ENCODE measurements at regions not wholly inside any gene's neighbourhood (a gene's known extent, or its start where the extent isn't known, plus 50 kb on each side); places are given as distances from the start of the nearest gene placed in this dataset.
"Not testable (repeated sequence)": the region's sequence is repeated elsewhere in the genome, so short reads cannot be mapped to it uniquely, and the experiment has no call there.

- Histone ChIP-seq H3K9ac (ENCODE audit: insufficient read length, low read depth) (no peak overlapping the region), H3K4me1 (ENCODE audit: insufficient read depth, insufficient read length) (no peaks in the 10 kb centered on the region), H3K9me3 (ENCODE audit: insufficient read depth, low read length) (no peaks in the 10 kb centered on the region), H3K4me3 (ENCODE audit: insufficient read length, low read depth) (no peak overlapping the region), H3K27me3 (ENCODE audit: insufficient read depth, insufficient read length) (no peaks in the 10 kb centered on the region), H3K36me3 (ENCODE audit: insufficient read depth, insufficient read length, low read length) (no peaks in the 10 kb centered on the region)
- no peak for DNase-seq (ENCODE audit: low read depth, low spot score)
- TF ChIP-seq YY1 (IDR thresholded peaks at IDR 0.05; ENCODE audit: insufficient read depth, insufficient read length), result no peak
- no peak for TF ChIP-seq SUZ12 (IDR thresholded peaks at IDR 0.05; ENCODE audit: extremely low read depth, insufficient read depth, insufficient read length)
- TF ChIP-seq ZNF274 (IDR thresholded peaks at IDR 0.05; ENCODE audit: low read depth, low read length), result no peak
These were observed 652.3 kb upstream of the ANKRD30A start for GRCh38 chr10:36473122-36473521.

GRCh38 chr10:36469585-36469984, 655.8 kb upstream of the ANKRD30A start:
- no peak for DNase-seq (ENCODE audit: low read depth, low spot score)
- H3K9ac ChIP-seq (ENCODE audit: insufficient read length, low read depth), result no peak overlapping the region
- H3K9me3 ChIP-seq (ENCODE audit: insufficient read depth, low read length), result peaks cover 4% of the 10 kb centered on the region; the same call in 1 of the 2 replicates
- no peak for TF ChIP-seq ZNF274 (IDR thresholded peaks at IDR 0.05; ENCODE audit: low read depth, low read length)
- TF ChIP-seq SUZ12 (IDR thresholded peaks at IDR 0.05; ENCODE audit: extremely low read depth, insufficient read depth, insufficient read length), result no peak
- no peak for TF ChIP-seq YY1 (IDR thresholded peaks at IDR 0.05; ENCODE audit: insufficient read depth, insufficient read length)
- no peaks in the 10 kb centered on the region for H3K27me3 ChIP-seq (ENCODE audit: insufficient read depth, insufficient read length)
- H3K4me3 ChIP-seq (ENCODE audit: insufficient read length, low read depth), result no peak overlapping the region
- no peaks in the 10 kb centered on the region for H3K4me1 ChIP-seq (ENCODE audit: insufficient read depth, insufficient read length)
- H3K36me3 ChIP-seq (ENCODE audit: insufficient read depth, insufficient read length, low read length), result no peaks in the 10 kb centered on the region

GRCh38 chr10:36468620-36469019, 656.8 kb upstream of the ANKRD30A start:
- no peak overlapping the region for H3K4me3 ChIP-seq (ENCODE audit: insufficient read length, low read depth)
- H3K9me3 ChIP-seq (ENCODE audit: insufficient read depth, low read length), result peaks cover 9% of the 10 kb centered on the region; the same call in 1 of the 2 replicates
- no peak for DNase-seq (ENCODE audit: low read depth, low spot score)
- H3K36me3 ChIP-seq (ENCODE audit: insufficient read depth, insufficient read length, low read length), result no peaks in the 10 kb centered on the region
- H3K4me1 ChIP-seq (ENCODE audit: insufficient read depth, insufficient read length), result no peaks in the 10 kb centered on the region
- no peaks in the 10 kb centered on the region for H3K27me3 ChIP-seq (ENCODE audit: insufficient read depth, insufficient read length)
- no peak overlapping the region for H3K9ac ChIP-seq (ENCODE audit: insufficient read length, low read depth)
- TF ChIP-seq SUZ12 (IDR thresholded peaks at IDR 0.05; ENCODE audit: extremely low read depth, insufficient read depth, insufficient read length) (no peak), ZNF274 (IDR thresholded peaks at IDR 0.05; ENCODE audit: low read depth, low read length) (no peak), YY1 (IDR thresholded peaks at IDR 0.05; ENCODE audit: insufficient read depth, insufficient read length) (no peak)

- no peaks in the 10 kb centered on the region for H3K36me3 ChIP-seq (ENCODE audit: insufficient read depth, insufficient read length, low read length)
- no peak for DNase-seq (ENCODE audit: low read depth, low spot score)
- H3K9ac ChIP-seq (ENCODE audit: insufficient read length, low read depth), result no peak overlapping the region
- H3K9me3 ChIP-seq (ENCODE audit: insufficient read depth, low read length), result peaks cover 9% of the 10 kb centered on the region; the same call in 1 of the 2 replicates
- no peak for TF ChIP-seq YY1 (IDR thresholded peaks at IDR 0.05; ENCODE audit: insufficient read depth, insufficient read length)
- no peak for TF ChIP-seq ZNF274 (IDR thresholded peaks at IDR 0.05; ENCODE audit: low read depth, low read length)
- TF ChIP-seq SUZ12 (IDR thresholded peaks at IDR 0.05; ENCODE audit: extremely low read depth, insufficient read depth, insufficient read length), result no peak
- no peak overlapping the region for H3K4me3 ChIP-seq (ENCODE audit: insufficient read length, low read depth)
- no peaks in the 10 kb centered on the region for H3K27me3 ChIP-seq (ENCODE audit: insufficient read depth, insufficient read length)
- no peaks in the 10 kb centered on the region for H3K4me1 ChIP-seq (ENCODE audit: insufficient read depth, insufficient read length)
These were observed 659.6 kb upstream of the ANKRD30A start for GRCh38 chr10:36465604-36466379.

GRCh38 chr10:36464291-36464690, 661.1 kb upstream of the ANKRD30A start:
- Histone ChIP-seq H3K36me3 (ENCODE audit: insufficient read depth, insufficient read length, low read length) (no peaks in the 10 kb centered on the region), H3K27me3 (ENCODE audit: insufficient read depth, insufficient read length) (no peaks in the 10 kb centered on the region), H3K9ac (ENCODE audit: insufficient read length, low read depth) (no peak overlapping the region), H3K9me3 (ENCODE audit: insufficient read depth, low read length) (peaks cover 9% of the 10 kb centered on the region; the same call in 1 of the 2 replicates), H3K4me1 (ENCODE audit: insufficient read depth, insufficient read length) (no peaks in the 10 kb centered on the region), H3K4me3 (ENCODE audit: insufficient read length, low read depth) (no peak overlapping the region)
- DNase-seq (ENCODE audit: low read depth, low spot score), result no peak
- TF ChIP-seq YY1 (IDR thresholded peaks at IDR 0.05; ENCODE audit: insufficient read depth, insufficient read length), result no peak
- no peak for TF ChIP-seq ZNF274 (IDR thresholded peaks at IDR 0.05; ENCODE audit: low read depth, low read length)
- TF ChIP-seq SUZ12 (IDR thresholded peaks at IDR 0.05; ENCODE audit: extremely low read depth, insufficient read depth, insufficient read length), result no peak

GRCh38 chr10:36463390-36463789, 662.0 kb upstream of the ANKRD30A start:
- TF ChIP-seq YY1 (IDR thresholded peaks at IDR 0.05; ENCODE audit: insufficient read depth, insufficient read length), result no peak
- TF ChIP-seq ZNF274 (IDR thresholded peaks at IDR 0.05; ENCODE audit: low read depth, low read length), result no peak
- no peak for TF ChIP-seq SUZ12 (IDR thresholded peaks at IDR 0.05; ENCODE audit: extremely low read depth, insufficient read depth, insufficient read length)
- H3K4me1 ChIP-seq (ENCODE audit: insufficient read depth, insufficient read length), result no peaks in the 10 kb centered on the region
- H3K27me3 ChIP-seq (ENCODE audit: insufficient read depth, insufficient read length), result no peaks in the 10 kb centered on the region
- no peaks in the 10 kb centered on the region for H3K36me3 ChIP-seq (ENCODE audit: insufficient read depth, insufficient read length, low read length)
- no peak for DNase-seq (ENCODE audit: low read depth, low spot score)
- no peak overlapping the region for H3K9ac ChIP-seq (ENCODE audit: insufficient read length, low read depth)
- no peak overlapping the region for H3K4me3 ChIP-seq (ENCODE audit: insufficient read length, low read depth)
- H3K9me3 ChIP-seq (ENCODE audit: insufficient read depth, low read length), result peaks cover 9% of the 10 kb centered on the region; the same call in 1 of the 2 replicates

- Histone ChIP-seq H3K4me3 (ENCODE audit: insufficient read length, low read depth) (no peak overlapping the region), H3K4me1 (ENCODE audit: insufficient read depth, insufficient read length) (no peaks in the 10 kb centered on the region), H3K9me3 (ENCODE audit: insufficient read depth, low read length) (peaks cover 16% of the 10 kb centered on the region; the same call in 1 of the 2 replicates), H3K36me3 (ENCODE audit: insufficient read depth, insufficient read length, low read length) (no peaks in the 10 kb centered on the region), H3K9ac (ENCODE audit: insufficient read length, low read depth) (no peak overlapping the region), H3K27me3 (ENCODE audit: insufficient read depth, insufficient read length) (no peaks in the 10 kb centered on the region)
- no peak for DNase-seq (ENCODE audit: low read depth, low spot score)
- TF ChIP-seq SUZ12 (IDR thresholded peaks at IDR 0.05; ENCODE audit: extremely low read depth, insufficient read depth, insufficient read length), result no peak
- TF ChIP-seq ZNF274 (IDR thresholded peaks at IDR 0.05; ENCODE audit: low read depth, low read length), result no peak
- no peak for TF ChIP-seq YY1 (IDR thresholded peaks at IDR 0.05; ENCODE audit: insufficient read depth, insufficient read length)
These were observed 663.2 kb upstream of the ANKRD30A start for GRCh38 chr10:36462194-36462593.

- not testable (repeated sequence) for H3K4me3 ChIP-seq (ENCODE audit: insufficient read length, low read depth); H3K9me3 ChIP-seq (ENCODE audit: insufficient read depth, low read length); DNase-seq (ENCODE audit: low read depth, low spot score); H3K4me1 ChIP-seq (ENCODE audit: insufficient read depth, insufficient read length); H3K9ac ChIP-seq (ENCODE audit: insufficient read length, low read depth); H3K36me3 ChIP-seq (ENCODE audit: insufficient read depth, insufficient read length, low read length); H3K27me3 ChIP-seq (ENCODE audit: insufficient read depth, insufficient read length)
These were observed 667.0 kb upstream of the ANKRD30A start for GRCh38 chr10:36458437-36458836.

Data from NT2/D1 (cell line).